PFSK-1 (cell line): ENCODE measurements at regions not wholly inside any gene's neighbourhood (a gene's known extent, or its start where the extent isn't known, plus 50 kb on each side); places are given as distances from the start of the nearest gene placed in this dataset.

Experiments used
- POLR2AphosphoS5 ChIP-seq: IDR thresholded peaks from 2 replicates; pipeline ENCODE4 v1.6.1; 2012; ENCODE audit warnings: low read depth, mild to moderate bottlenecking, control low read depth, low read length, moderate library complexity
- REST ChIP-seq, 2 experiments: IDR thresholded peaks; 2 replicates each; pipeline versions ENCODE4 v1.6.1 to v1.8.0; 2011 to 2012; ENCODE audit warnings: low read depth in 2 of 2, low read length in 2 of 2, control low read depth in 1 of 2, inconsistent platforms in 1 of 2, mild to moderate bottlenecking in 1 of 2, moderate library complexity in 1 of 2; ENCODE audit not compliant: insufficient read depth in 1 of 2
- SIN3A ChIP-seq: IDR thresholded peaks from 2 replicates; pipeline ENCODE4 v1.6.1; 2012; ENCODE audit warnings: mild to moderate bottlenecking, low read length, moderate library complexity, borderline replicate concordance; ENCODE audit not compliant: insufficient read depth
- TAF1 ChIP-seq: IDR thresholded peaks from 2 replicates; pipeline ENCODE4 v1.6.1; 2012; ENCODE audit warnings: low read length, control low read depth, borderline replicate concordance; ENCODE audit not compliant: insufficient read depth

- TF ChIP-seq POLR2AphosphoS5, result no peak
- no peak for TF ChIP-seq SIN3A
- TF ChIP-seq REST (IDR thresholded peaks at IDR 0.05; ENCODE audit: insufficient read depth in 1 of 2, low read depth in 2 of 2, low read length in 2 of 2), result no peak
- TF ChIP-seq TAF1, result no peak
These were observed 76.1 kb upstream of the PPP2R3A start for GRCh38 chr3:135889443-135889842.
